Neural progenitor cell (in vitro differentiated cells): ENCODE measurements at regions not wholly inside any gene's neighbourhood (a gene's known extent, or its start where the extent isn't known, plus 50 kb on each side); places are given as distances from the start of the nearest gene placed in this dataset.

Experiments
- DNase-seq: peaks from one replicate; pipeline ENCODE4 v3.0.0-alpha.2; 2016; ENCODE audit warnings: low spot score
- H2AFZ ChIP-seq: fragments of 200-600 bp; sonication (generic); replicated peaks from 2 replicates; pipeline ENCODE4 v1.6.1; 2016; ENCODE audit warnings: antibody characterized with exemption
- H3F3A ChIP-seq: fragments of 200-600 bp; sonication (generic); 2 replicates; pipeline ENCODE4 v1.6.1; 2016; ENCODE audit warnings: antibody characterized with exemption, low read depth
- H3K27ac ChIP-seq: fragments of 200-600 bp; sonication (generic); 2 replicates; pipeline ENCODE4 v1.5.1; 2016; ENCODE audit warnings: mild to moderate bottlenecking
- H3K27me3 ChIP-seq: fragments of 200-600 bp; sonication (generic); 2 replicates; pipeline ENCODE4 v1.6.1; 2016; ENCODE audit warnings: mild to moderate bottlenecking, moderate library complexity
- H3K36me3 ChIP-seq: fragments of 200-600 bp; sonication (generic); 2 replicates; pipeline ENCODE4 v1.5.1; 2016
- H3K4me1 ChIP-seq: fragments of 200-600 bp; sonication (generic); 2 replicates; pipeline ENCODE4 v1.6.1; 2016; ENCODE audit warnings: mixed run types
- H3K4me2 ChIP-seq: fragments of 200-600 bp; sonication (generic); 2 replicates; pipeline ENCODE4 v1.6.1; 2016
- H3K4me3 ChIP-seq: fragments of 200-600 bp; sonication (generic); 2 replicates; pipeline ENCODE4 v1.5.1; 2016
- H3K79me2 ChIP-seq: fragments of 200-600 bp; sonication (generic); 2 replicates; pipeline ENCODE4 v1.6.1; 2016; ENCODE audit warnings: low read depth
- H3K9ac ChIP-seq: fragments of 200-600 bp; sonication (generic); 2 replicates; pipeline ENCODE4 v1.6.1; 2016
- H3K9me3 ChIP-seq: fragments of 200-600 bp; sonication (generic); 2 replicates; pipeline ENCODE4 v1.5.1; 2016; ENCODE audit warnings: low read depth
- H4K20me1 ChIP-seq: fragments of 200-600 bp; sonication (generic); 2 replicates; pipeline ENCODE4 v1.6.1; 2016; ENCODE audit warnings: low read depth
- H3K27ac Mint-ChIP-seq: 3 replicates; pipeline ENCODE4 v1.8.0; 2021; ENCODE audit warnings: mixed read lengths
- H3K27me3 Mint-ChIP-seq: 2 replicates; pipeline ENCODE4 v1.8.0; 2022; ENCODE audit warnings: low read depth, mild to moderate bottlenecking, inconsistent platforms, moderate library complexity, mixed read lengths; ENCODE audit not compliant: insufficient read depth
- H3K36me3 Mint-ChIP-seq: 3 replicates; pipeline ENCODE4 v1.8.0; 2021; ENCODE audit warnings: mixed read lengths
- H3K4me1 Mint-ChIP-seq: 3 replicates; pipeline ENCODE4 v1.8.0; 2021; ENCODE audit warnings: mixed read lengths
- H3K4me3 Mint-ChIP-seq: 3 replicates; pipeline ENCODE4 v1.8.0; 2021; ENCODE audit warnings: mild to moderate bottlenecking, moderate library complexity, mixed read lengths
- H3K9me3 Mint-ChIP-seq: 3 replicates; pipeline ENCODE4 v1.8.0; 2020; ENCODE audit warnings: mixed read lengths
- CTCF ChIP-seq: fragments of 200-600 bp; sonication (generic); IDR thresholded peaks from 2 replicates; pipeline ENCODE4 v1.5.1; 2017; ENCODE audit warnings: antibody characterized with exemption, mild to moderate bottlenecking
- EZH2 ChIP-seq: fragments of 200-600 bp; sonication (generic); IDR thresholded peaks from 2 replicates; pipeline ENCODE4 v1.6.1; 2017; ENCODE audit warnings: antibody characterized with exemption, mild to moderate bottlenecking, moderate library complexity
- EZH2phosphoT487 ChIP-seq: fragments of 200-600 bp; sonication (generic); IDR thresholded peaks from 2 replicates; pipeline ENCODE4 v1.6.1; 2017; ENCODE audit warnings: antibody characterized with exemption

GRCh38 chr4:57640391-57641100, 530.4 kb upstream of the IGFBP7 start:
- no peaks in the 10 kb centered on the region for H3K27me3 ChIP-seq
- Mint-ChIP-seq H3K36me3 (no peaks in the 10 kb centered on the region), H3K27ac (no peak overlapping the region), H3K9me3 (no peaks in the 10 kb centered on the region), H3K4me1 (peaks cover 17% of the 10 kb centered on the region), H3K4me3 (no peak overlapping the region), H3K27me3 (peaks cover 2% of the 10 kb centered on the region)
- H2AFZ ChIP-seq = no peak overlapping the region
- H3K9ac ChIP-seq = no peak overlapping the region
- H3F3A ChIP-seq = no peaks in the 10 kb centered on the region
- no peaks in the 10 kb centered on the region for H4K20me1 ChIP-seq
- no peaks in the 10 kb centered on the region for H3K79me2 ChIP-seq
- no peak for TF ChIP-seq EZH2phosphoT487
- no peak for TF ChIP-seq CTCF
- TF ChIP-seq EZH2 = no peak
- no peaks in the 10 kb centered on the region for H3K36me3 ChIP-seq
- DNase-seq = no peak
- peaks cover 22% of the 10 kb centered on the region for H3K4me1 ChIP-seq
- H3K9me3 ChIP-seq = no peaks in the 10 kb centered on the region
- H3K4me2 ChIP-seq = no peak overlapping the region
- no peak overlapping the region for H3K4me3 ChIP-seq
- H3K27ac ChIP-seq = no peak overlapping the region

GRCh38 chr4:57639561-57640382, 529.6 kb upstream of the IGFBP7 start:
- no peak for DNase-seq
- H3K9me3 Mint-ChIP-seq = no peaks in the 10 kb centered on the region
- H4K20me1 ChIP-seq = no peaks in the 10 kb centered on the region

GRCh38 chr4:57635910-57636309, 525.7 kb upstream of the IGFBP7 start:
- peaks cover 10% of the 10 kb centered on the region for H3K4me1 Mint-ChIP-seq
- H3K27me3 Mint-ChIP-seq = no peaks in the 10 kb centered on the region
- Histone ChIP-seq H3K9ac (no peak overlapping the region), H3K79me2 (no peaks in the 10 kb centered on the region), H4K20me1 (no peaks in the 10 kb centered on the region), H3K4me1 (peaks cover 14% of the 10 kb centered on the region), H3K4me2 (no peak overlapping the region), H3K9me3 (no peaks in the 10 kb centered on the region), H3K4me3 (no peak overlapping the region), H3F3A (no peaks in the 10 kb centered on the region), H3K27ac (no peak overlapping the region), H3K36me3 (no peaks in the 10 kb centered on the region), H2AFZ (no peak overlapping the region), H3K27me3 (no peaks in the 10 kb centered on the region)
- no peak for DNase-seq
- no peaks in the 10 kb centered on the region for H3K36me3 Mint-ChIP-seq
- no peak for TF ChIP-seq EZH2
- no peak for TF ChIP-seq EZH2phosphoT487
- TF ChIP-seq CTCF = no peak
- no peak overlapping the region for H3K27ac Mint-ChIP-seq
- no peak overlapping the region for H3K4me3 Mint-ChIP-seq
- H3K9me3 Mint-ChIP-seq = no peaks in the 10 kb centered on the region

More at GRCh38 chr4:57639561-57640382, 529.6 kb upstream of the IGFBP7 start:
- no peaks in the 10 kb centered on the region for H3K9me3 ChIP-seq
- H3K27me3 ChIP-seq = no peaks in the 10 kb centered on the region
- H3K4me1 ChIP-seq = peaks cover 22% of the 10 kb centered on the region
- H3K4me3 ChIP-seq = no peak overlapping the region
- no peaks in the 10 kb centered on the region for H3K79me2 ChIP-seq
- H2AFZ ChIP-seq = no peak overlapping the region
- Mint-ChIP-seq H3K36me3 (no peaks in the 10 kb centered on the region), H3K4me1 (peaks cover 17% of the 10 kb centered on the region), H3K27ac (no peak overlapping the region), H3K27me3 (peaks cover 2% of the 10 kb centered on the region), H3K4me3 (no peak overlapping the region)
- H3K9ac ChIP-seq = no peak overlapping the region
- TF ChIP-seq CTCF = no peak
- no peak for TF ChIP-seq EZH2phosphoT487
- TF ChIP-seq EZH2 = no peak
- no peak overlapping the region for H3K4me2 ChIP-seq
- no peak overlapping the region for H3K27ac ChIP-seq
- H3K36me3 ChIP-seq = no peaks in the 10 kb centered on the region
- H3F3A ChIP-seq = no peaks in the 10 kb centered on the region
